ENCODE measurements at regions not wholly inside any gene's neighbourhood (a gene's known extent, or its start where the extent isn't known, plus 50 kb on each side); places are given as distances from the start of the nearest gene placed in this dataset.

GRCh38 chr11:114784216-114784615, 105.9 kb downstream of the NXPE2 start:
- TF ChIP-seq CTCF (IDR thresholded peaks at IDR 0.05): no peak
- no peak for TF ChIP-seq POLR2A (IDR thresholded peaks at IDR 0.05)

Measured in adrenal gland (tissue), 5 donors.